Fibroblast of lung (primary cell): ENCODE measurements at regions not wholly inside any gene's neighbourhood (a gene's known extent, or its start where the extent isn't known, plus 50 kb on each side); places are given as distances from the start of the nearest gene placed in this dataset.
"Not testable (repeated sequence)": the region's sequence is repeated elsewhere in the genome, so short reads cannot be mapped to it uniquely, and the experiment has no call there.

Experiments used
- EZH2 ChIP-seq: IDR thresholded peaks from 2 replicates; pipeline ENCODE4 v1.5.1; 2012; ENCODE audit warnings: low read length, control low read depth, mild to moderate bottlenecking; ENCODE audit errors: missing control alignments
- TF ChIP-seq, protein P1 (sequence below), 2 donors: IDR thresholded peaks in 1 of 2; conservative IDR thresholded peaks in 1 of 2; 1 replicate in 1 of 2; 2 replicates in 1 of 2; pipeline ENCODE4 v1.5.1; 2011 to 2012; ENCODE audit warnings: low read length in 2 of 2, control low read depth in 1 of 2, inconsistent platforms in 1 of 2, low read depth in 1 of 2, mild to moderate bottlenecking in 1 of 2

DNA sequence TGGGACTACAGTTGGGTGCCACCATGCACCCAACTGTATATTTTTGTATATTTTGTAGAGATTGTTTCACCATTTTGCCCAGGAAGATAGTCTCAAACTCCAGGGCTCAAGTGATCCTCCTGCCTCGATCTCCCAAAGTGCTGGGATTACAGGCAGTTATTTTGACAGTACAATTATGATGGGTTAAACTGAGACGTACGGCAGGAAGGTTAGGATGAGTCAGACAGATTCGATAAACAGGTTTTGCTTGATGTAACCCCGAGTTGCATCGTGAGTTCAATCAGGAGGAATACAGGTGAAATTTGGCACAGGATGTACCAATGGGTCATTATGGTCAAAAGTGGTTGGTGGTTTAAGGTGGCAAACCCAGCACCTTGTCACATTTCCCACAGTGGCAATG, 107.6 kb downstream of the NBPF11 start:
- TF ChIP-seq, protein P1, sequence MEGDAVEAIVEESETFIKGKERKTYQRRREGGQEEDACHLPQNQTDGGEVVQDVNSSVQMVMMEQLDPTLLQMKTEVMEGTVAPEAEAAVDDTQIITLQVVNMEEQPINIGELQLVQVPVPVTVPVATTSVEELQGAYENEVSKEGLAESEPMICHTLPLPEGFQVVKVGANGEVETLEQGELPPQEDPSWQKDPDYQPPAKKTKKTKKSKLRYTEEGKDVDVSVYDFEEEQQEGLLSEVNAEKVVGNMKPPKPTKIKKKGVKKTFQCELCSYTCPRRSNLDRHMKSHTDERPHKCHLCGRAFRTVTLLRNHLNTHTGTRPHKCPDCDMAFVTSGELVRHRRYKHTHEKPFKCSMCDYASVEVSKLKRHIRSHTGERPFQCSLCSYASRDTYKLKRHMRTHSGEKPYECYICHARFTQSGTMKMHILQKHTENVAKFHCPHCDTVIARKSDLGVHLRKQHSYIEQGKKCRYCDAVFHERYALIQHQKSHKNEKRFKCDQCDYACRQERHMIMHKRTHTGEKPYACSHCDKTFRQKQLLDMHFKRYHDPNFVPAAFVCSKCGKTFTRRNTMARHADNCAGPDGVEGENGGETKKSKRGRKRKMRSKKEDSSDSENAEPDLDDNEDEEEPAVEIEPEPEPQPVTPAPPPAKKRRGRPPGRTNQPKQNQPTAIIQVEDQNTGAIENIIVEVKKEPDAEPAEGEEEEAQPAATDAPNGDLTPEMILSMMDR (conservative IDR thresholded peaks at IDR 0.05 in 1 of 2, IDR thresholded peaks at IDR 0.05 in 1 of 2; ENCODE audit: low read depth in 1 of 2, low read length in 2 of 2) = not testable (repeated sequence)
- TF ChIP-seq EZH2 = not testable (repeated sequence)
